LNCAP (cell line): ENCODE measurements at regions not wholly inside any gene's neighbourhood (a gene's known extent, or its start where the extent isn't known, plus 50 kb on each side); places are given as distances from the start of the nearest gene placed in this dataset.

Source experiments
- TF ChIP-seq, protein P1 (sequence below): fragments of 450-650 bp; IDR thresholded peaks from 2 replicates; pipeline ENCODE4 v1.5.1; 2017; ENCODE audit warnings: mild to moderate bottlenecking

- TF ChIP-seq, protein P1, sequence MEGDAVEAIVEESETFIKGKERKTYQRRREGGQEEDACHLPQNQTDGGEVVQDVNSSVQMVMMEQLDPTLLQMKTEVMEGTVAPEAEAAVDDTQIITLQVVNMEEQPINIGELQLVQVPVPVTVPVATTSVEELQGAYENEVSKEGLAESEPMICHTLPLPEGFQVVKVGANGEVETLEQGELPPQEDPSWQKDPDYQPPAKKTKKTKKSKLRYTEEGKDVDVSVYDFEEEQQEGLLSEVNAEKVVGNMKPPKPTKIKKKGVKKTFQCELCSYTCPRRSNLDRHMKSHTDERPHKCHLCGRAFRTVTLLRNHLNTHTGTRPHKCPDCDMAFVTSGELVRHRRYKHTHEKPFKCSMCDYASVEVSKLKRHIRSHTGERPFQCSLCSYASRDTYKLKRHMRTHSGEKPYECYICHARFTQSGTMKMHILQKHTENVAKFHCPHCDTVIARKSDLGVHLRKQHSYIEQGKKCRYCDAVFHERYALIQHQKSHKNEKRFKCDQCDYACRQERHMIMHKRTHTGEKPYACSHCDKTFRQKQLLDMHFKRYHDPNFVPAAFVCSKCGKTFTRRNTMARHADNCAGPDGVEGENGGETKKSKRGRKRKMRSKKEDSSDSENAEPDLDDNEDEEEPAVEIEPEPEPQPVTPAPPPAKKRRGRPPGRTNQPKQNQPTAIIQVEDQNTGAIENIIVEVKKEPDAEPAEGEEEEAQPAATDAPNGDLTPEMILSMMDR: no peak
Measured at GRCh38 chr1:239151937-239152336, 234.4 kb upstream of the CHRM3 start.

DNA sequence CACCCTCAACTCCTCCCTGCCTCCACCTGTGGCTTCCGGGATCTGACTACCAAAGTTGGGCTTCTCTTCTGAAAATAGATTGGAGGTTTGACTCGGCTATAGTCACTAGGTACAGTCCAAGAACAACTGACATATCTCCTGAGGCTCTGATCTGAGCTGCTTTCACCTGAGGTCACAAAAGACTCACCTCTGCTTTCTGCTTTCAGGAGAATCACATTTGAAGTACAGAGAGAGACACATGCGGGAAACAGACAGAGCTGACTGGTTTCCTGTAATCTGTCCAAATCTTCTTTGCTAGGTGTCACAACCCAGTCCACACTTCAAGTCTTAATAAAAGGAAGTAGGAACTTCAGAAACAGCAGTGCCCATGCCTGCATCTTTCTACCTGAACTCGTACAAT is 245.4 kb upstream of the CHRM3 start:
- TF ChIP-seq, protein P1: no peak

DNA sequence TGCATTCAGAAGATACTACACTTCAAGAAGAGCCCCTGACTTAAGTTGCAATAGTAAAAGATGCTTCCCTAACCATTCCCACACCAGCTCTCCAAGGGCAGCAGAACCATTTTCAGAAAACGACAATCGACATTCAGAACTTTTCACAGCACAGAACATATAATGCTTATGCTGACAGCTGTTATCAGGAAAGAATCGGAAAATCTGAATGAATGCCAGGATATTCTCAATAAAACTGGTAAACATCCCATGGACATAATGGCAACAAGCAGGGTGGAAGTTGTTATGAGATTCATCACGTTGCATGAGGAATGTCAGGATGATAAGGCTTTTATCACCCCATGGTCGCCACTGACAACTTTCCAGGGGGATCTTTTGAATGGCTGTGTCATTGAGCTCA is 246.6 kb upstream of the CHRM3 start:
- TF ChIP-seq, protein P1: no peak

- TF ChIP-seq, protein P1: no peak
Measured at GRCh38 chr1:239128541-239128940, 257.8 kb upstream of the CHRM3 start.

- TF ChIP-seq, protein P1: no peak
Measured at GRCh38 chr1:239126884-239127283, 259.5 kb upstream of the CHRM3 start.

DNA sequence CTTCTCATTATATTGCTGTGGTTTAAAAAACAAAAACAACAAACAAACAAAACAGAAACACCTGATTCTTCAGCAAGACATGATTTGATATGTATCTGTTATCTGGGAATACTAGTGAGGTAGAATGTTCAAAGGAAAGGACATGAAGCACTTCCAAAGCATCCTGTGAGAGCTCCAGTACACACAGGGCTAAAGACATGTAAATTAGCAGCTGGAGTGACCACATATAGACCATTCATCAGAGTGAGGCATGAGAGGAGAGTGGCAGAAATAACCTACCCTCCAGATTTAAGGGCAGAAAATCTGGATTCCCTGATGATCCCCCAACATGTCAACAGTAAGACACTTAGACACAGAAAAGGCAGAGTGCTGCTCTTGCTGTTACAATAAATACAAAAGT is 260.5 kb upstream of the CHRM3 start:
- TF ChIP-seq, protein P1: no peak

GRCh38 chr1:239125027-239125426 is 261.3 kb upstream of the CHRM3 start:
- TF ChIP-seq, protein P1: no peak

DNA sequence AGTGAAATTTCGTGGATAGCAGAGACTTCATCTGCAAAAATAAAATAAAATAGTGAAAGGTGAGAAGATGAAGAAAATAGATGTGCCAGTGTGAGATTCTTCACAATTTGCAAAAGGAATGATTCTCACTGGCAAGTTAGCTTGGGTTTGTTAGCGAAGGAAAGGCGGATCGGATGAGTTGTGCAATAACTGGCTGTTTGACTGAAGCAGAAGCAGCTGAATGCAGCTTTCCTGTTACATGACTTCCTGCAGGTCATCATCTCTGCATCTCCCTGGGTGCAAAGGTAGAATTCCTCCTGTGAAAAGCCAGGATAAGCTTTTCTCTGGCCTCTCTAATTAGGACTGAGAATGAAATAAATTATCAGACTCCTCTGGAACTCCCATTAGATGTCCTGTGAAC is 263.1 kb upstream of the CHRM3 start:
- TF ChIP-seq, protein P1: no peak
